Suprapubic skin (tissue), 4 donors: ENCODE measurements at regions not wholly inside any gene's neighbourhood (a gene's known extent, or its start where the extent isn't known, plus 50 kb on each side); places are given as distances from the start of the nearest gene placed in this dataset.
"Not testable (repeated sequence)": the region's sequence is repeated elsewhere in the genome, so short reads cannot be mapped to it uniquely, and the experiment has no call there.

ENCODE experiments used
- POLR2A ChIP-seq, 2 donors: fragments of 450-650 bp; IDR thresholded peaks; one replicate each; pipeline ENCODE4 v1.6.1; 2017; ENCODE audit warnings: antibody characterized with exemption in 2 of 2, mild to moderate bottlenecking in 2 of 2, moderate library complexity in 2 of 2
- POLR2AphosphoS5 ChIP-seq, 3 donors: sonication (generic); formaldehyde crosslinking; IDR thresholded peaks; one replicate each; pipeline ENCODE4 v1.6.1; 2017; ENCODE audit warnings: antibody characterized with exemption in 3 of 3
- TF ChIP-seq, protein P1 (sequence below), 2 donors: fragments of 200-600 bp in 1 of 2; fragments of 450-650 bp in 1 of 2; sonication (generic) in 1 of 2; IDR thresholded peaks; one replicate each; pipeline ENCODE4 v1.5.1; 2016 to 2019; ENCODE audit warnings: antibody characterized with exemption in 2 of 2, mild to moderate bottlenecking in 1 of 2, moderate library complexity in 1 of 2

GRCh38 chr13:87976650-87977049 lies 305.5 kb downstream of the SLITRK5 start:
- TF ChIP-seq POLR2AphosphoS5, POLR2A (IDR thresholded peaks at IDR 0.05): not testable (repeated sequence)
- TF ChIP-seq, protein P1, sequence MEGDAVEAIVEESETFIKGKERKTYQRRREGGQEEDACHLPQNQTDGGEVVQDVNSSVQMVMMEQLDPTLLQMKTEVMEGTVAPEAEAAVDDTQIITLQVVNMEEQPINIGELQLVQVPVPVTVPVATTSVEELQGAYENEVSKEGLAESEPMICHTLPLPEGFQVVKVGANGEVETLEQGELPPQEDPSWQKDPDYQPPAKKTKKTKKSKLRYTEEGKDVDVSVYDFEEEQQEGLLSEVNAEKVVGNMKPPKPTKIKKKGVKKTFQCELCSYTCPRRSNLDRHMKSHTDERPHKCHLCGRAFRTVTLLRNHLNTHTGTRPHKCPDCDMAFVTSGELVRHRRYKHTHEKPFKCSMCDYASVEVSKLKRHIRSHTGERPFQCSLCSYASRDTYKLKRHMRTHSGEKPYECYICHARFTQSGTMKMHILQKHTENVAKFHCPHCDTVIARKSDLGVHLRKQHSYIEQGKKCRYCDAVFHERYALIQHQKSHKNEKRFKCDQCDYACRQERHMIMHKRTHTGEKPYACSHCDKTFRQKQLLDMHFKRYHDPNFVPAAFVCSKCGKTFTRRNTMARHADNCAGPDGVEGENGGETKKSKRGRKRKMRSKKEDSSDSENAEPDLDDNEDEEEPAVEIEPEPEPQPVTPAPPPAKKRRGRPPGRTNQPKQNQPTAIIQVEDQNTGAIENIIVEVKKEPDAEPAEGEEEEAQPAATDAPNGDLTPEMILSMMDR (IDR thresholded peaks at IDR 0.05), result not testable (repeated sequence)
